ENCODE measurements at regions not wholly inside any gene's neighbourhood (a gene's known extent, or its start where the extent isn't known, plus 50 kb on each side); places are given as distances from the start of the nearest gene placed in this dataset.
"Not testable (repeated sequence)": the region's sequence is repeated elsewhere in the genome, so short reads cannot be mapped to it uniquely, and the experiment has no call there.

- no peak for DNase-seq
Measured at GRCh38 chrX:113892401-113892800, 691.5 kb upstream of the HTR2C start.

GRCh38 chrX:113873056-113873455 lies 710.8 kb upstream of the HTR2C start:
- no peak for DNase-seq

- DNase-seq = no peak
Measured at GRCh38 chrX:113868711-113869110, 715.2 kb upstream of the HTR2C start.

GRCh38 chrX:113868177-113868576 lies 715.7 kb upstream of the HTR2C start:
- DNase-seq = no peak

GRCh38 chrX:113849408-113849807 lies 734.5 kb upstream of the HTR2C start:
- no peak for DNase-seq

GRCh38 chrX:113833096-113834055 lies 750.5 kb upstream of the HTR2C start:
- no peak for DNase-seq

- DNase-seq = no peak
Measured at GRCh38 chrX:113828470-113828869, 755.4 kb upstream of the HTR2C start.

- DNase-seq = no peak
Measured at GRCh38 chrX:113818346-113818745, 765.5 kb upstream of the HTR2C start.

- DNase-seq = no peak
Measured at GRCh38 chrX:113804819-113805218, 779.1 kb upstream of the HTR2C start.

- no peak for DNase-seq
Measured at GRCh38 chrX:113804291-113804690, 779.6 kb upstream of the HTR2C start.

- no peak for DNase-seq
Measured at GRCh38 chrX:113802837-113803236, 781.0 kb upstream of the HTR2C start.

- DNase-seq = no peak
Measured at GRCh38 chrX:113800955-113801354, 782.9 kb upstream of the HTR2C start.

- DNase-seq = no peak
Measured at GRCh38 chrX:113793563-113793962, 790.3 kb upstream of the HTR2C start.

- no peak for DNase-seq
Measured at GRCh38 chrX:113790987-113791386, 792.9 kb upstream of the HTR2C start.

- not testable (repeated sequence) for DNase-seq
Measured at GRCh38 chrX:113784754-113785153, 799.1 kb upstream of the HTR2C start.

- no peak for DNase-seq
Measured at GRCh38 chrX:113770806-113771205, 813.1 kb upstream of the HTR2C start.

- no peak for DNase-seq
Measured at GRCh38 chrX:113770071-113770470, 813.8 kb upstream of the HTR2C start.

- no peak for DNase-seq
Measured at GRCh38 chrX:113759422-113759821, 824.5 kb upstream of the HTR2C start.

GRCh38 chrX:113747274-113747973 lies 836.5 kb upstream of the HTR2C start:
- no peak for DNase-seq

GRCh38 chrX:113743069-113743468 lies 840.8 kb upstream of the HTR2C start:
- no peak for DNase-seq

- DNase-seq = no peak
Measured at GRCh38 chrX:113741744-113742143, 842.1 kb upstream of the HTR2C start.

- DNase-seq = no peak
Measured at GRCh38 chrX:113728937-113729336, 854.9 kb upstream of the HTR2C start.

GRCh38 chrX:113726898-113727297 lies 857.0 kb upstream of the HTR2C start:
- DNase-seq = no peak

- DNase-seq = no peak
Measured at GRCh38 chrX:113726466-113726865, 857.4 kb upstream of the HTR2C start.

Measured in stimulated activated CD4-positive, alpha-beta T cell treated with anti-CD3 and anti-CD28 coated beads, Interleukin-2, amount 100 ng/mL, for 48 hours (primary cell).